ENCODE measurements at regions not wholly inside any gene's neighbourhood (a gene's known extent, or its start where the extent isn't known, plus 50 kb on each side); places are given as distances from the start of the nearest gene placed in this dataset.
A peak's percentile ranks its signal among the peaks of the same experiment; 100 is the strongest.

DNA sequence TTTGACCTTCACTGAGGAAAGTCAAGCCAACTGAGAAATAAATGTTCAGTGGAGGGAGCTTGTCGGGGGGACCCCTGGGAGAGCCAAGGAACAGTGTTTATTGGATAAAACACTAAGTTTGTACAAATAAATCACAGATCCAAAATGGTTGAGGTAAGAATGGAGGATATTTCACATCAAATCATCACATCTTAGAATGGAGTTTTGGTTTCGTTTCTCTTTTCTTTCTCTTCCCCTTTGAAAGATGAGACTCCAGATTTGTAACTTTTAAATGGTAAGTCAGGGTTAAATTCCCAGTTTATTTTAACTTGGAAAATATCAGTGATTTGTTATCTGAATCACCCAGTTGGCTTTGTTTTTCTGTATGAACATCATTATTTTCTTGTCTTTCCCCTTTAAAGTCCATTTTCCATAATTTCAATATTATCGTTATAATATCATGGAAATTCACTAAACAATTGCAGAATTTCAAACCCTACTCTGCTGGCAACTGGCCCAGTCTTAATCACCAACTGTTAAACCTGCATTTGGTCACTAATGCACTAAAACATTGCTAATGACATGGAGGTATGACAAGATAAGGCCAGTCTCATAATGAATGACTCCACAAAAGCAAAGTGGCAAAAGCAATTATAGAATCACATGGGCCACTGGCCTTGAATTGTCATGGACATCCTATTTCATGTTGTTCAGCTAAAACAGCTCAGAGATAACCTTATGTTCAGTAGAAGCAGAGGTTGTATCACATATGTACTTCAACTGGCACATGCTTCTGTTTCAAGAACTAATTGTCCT is 295.1 kb downstream of the SHOX2 start:
- no peak for DNase-seq

DNA sequence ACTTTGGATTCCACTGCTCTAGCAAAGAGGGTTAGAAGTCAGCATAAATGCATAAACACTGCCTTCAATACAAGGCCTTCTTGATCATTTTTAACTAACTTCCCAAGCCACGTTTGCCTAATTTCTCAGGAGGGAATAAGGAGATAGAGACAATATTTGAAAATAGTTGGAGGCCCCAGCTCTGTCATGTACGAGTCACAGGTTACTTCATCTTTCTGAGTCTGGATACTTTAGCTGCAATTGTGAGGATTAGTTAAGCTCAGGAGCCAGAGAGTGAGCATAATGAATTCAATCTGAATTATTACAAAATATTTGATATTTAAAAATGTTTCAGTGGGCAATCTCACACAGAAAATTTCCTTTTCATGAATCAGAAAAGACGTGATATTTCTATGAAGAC is 298.9 kb downstream of the SHOX2 start:
- no peak for DNase-seq

DNA sequence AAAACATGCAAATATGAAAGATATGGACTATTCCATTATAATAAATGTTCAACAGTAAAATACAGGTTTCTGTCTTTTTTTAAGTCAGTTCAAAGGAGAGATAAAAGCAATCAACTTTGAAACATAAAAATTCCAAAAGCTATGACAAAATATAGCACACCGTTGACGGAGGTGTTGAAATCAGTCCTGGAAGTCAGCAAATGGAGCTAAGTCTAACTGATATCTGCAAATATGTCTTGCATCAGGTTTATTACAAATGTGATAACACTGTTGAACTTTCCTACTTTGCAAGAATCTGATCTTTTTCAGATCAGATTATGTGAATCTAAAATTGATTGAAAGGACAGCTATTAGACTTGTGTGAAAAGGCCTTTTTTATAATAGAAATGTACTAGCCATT is 300.7 kb downstream of the SHOX2 start:
- no peak for DNase-seq

DNA sequence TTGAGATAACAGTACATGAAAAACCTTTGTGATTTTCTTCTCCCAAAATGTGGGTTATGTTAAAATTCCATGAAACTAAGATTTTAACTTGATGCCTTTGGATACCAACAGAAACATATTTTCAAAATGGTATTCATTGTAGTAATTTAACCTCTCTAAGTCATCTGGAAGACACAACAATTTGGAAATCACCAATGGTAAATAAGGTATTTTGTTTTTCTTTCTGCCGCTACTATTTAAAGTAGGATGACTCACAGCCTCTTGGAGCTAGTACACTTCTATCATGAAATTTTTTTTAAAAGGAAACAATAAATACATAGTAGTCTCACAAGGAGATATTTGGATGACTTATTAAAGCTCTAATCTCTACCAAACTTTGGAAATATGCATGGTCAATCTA is 291.6 kb upstream of the VEPH1 start:
- DNase-seq: no peak

DNA sequence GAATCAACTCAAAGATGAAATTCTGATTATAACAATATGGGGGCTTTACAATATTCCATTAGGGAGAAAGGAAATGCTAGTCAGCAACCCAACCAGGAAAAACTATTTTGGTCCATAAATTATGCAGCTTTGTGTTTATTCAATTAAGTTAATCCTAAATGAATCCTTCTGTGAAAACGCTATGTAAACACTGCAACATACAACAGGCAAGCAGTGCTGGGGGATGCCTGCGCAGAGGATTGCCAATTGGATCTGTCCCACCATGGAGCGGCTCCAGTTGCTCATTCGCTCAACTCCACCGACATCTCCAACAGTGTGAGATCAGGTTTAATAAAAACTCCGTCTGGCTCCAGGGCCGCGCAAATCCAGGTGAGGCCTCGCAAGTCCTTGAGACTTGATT is 290.5 kb upstream of the VEPH1 start:
- no peak for DNase-seq

DNA sequence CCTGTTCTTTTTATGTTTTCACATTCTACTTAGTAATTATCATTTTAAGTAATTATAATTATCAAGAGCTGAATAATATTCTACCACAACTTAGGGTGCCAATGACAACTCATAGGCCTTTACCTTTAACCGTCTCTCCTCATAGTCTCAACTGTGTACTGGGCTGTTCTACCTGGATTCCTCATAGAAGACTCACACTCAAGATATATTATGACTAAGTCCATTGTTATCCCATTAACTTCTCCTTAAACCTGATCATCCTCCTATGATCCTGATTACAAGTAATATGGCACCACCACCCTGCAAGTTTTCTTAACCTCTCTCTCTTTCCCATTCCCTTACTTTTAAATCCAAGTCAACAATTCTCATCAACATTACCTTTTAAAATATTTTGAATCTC is 285.9 kb upstream of the VEPH1 start:
- no peak for DNase-seq

DNA sequence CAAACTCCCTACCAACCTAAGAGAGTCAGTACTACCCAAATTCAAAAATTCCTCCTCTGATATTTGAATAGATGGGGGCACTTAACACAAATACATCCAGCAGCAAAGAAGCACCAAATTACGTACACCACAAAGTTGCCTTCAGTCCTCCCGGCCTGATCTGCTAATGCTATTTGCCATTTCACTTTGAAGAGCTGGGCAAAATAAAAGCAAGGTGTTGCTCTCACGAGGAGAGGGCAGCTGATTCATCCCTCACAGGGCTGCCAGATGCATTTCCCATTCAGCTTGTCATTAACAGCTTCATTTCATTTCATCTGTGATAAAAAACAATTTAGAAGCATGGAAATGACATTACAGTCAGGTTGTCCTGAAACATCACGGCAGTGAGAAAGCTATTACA is 283.4 kb upstream of the VEPH1 start:
- DNase-seq: no peak

DNA sequence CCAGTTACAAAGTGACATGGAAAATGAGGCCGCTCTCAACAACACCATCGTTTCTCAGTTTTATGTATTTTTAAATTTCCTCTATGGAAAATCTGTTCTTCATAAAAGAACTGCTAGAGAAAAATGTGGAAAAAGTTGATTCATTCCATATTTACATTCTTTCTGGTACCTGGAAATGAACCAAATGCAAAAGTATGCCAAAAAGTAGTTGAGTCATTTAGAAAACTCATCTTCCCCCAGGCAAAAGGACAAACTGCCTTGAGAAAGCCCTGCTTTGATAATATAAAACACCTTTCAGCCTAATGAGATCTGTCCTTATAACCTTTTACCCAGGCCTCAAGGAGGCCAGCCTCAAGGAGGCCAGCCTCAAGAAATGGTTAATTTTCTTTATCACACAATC is 283.0 kb upstream of the VEPH1 start:
- DNase-seq: peak in 1 of 58 donors; percentile 6

DNA sequence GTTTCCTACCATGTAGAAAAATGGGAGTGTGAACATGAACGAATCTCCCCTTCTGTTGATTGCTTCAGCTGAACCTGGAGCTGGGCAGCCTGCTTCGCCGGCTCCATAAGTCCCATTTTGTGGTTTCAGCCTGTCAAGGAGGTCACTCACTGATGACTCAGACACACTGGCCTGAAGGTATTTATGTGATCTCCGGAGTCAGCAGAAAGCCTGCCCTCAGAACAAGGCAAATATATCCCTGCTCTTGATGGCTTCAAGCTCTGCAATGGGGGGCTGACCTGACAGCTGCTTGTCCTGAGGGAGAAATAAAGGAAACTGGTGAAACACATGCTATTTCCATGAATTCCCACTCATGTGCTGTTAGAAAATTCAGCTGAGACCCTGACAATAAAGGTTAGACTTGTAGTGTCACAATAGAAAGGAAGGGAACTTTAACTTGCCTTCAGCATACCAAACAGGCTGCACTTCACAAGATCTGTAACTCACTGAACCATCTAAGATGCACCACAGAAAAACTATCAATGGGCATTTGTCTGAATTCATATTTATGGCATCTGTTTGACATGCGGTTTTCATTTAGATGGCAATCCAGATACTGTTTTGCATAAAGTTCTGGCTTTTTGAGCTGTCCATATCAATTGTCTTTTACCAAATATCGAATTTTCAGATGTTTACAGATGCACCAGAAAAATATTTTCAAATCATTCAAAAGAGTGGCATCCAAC is 282.0 kb upstream of the VEPH1 start:
- no peak for DNase-seq

DNA sequence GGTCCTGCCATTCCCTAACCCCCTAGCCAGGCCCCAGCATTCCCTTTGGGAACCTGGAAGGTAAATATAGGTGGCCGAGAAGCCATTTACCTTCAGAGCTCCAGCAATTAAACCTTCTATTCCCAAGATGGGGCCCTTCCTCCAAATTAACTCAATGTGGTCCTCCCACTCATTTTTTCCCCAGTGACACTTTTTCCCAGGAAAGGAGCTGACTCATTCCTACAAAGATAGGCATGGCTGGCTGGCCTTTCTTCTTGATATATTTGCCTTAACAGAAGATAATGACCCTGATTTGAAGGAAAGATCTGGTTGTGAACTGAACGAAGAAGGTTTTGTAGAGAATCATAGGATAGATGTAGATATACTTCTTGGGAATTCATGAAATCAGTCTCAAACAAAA is 279.0 kb upstream of the VEPH1 start:
- no peak for DNase-seq

DNA sequence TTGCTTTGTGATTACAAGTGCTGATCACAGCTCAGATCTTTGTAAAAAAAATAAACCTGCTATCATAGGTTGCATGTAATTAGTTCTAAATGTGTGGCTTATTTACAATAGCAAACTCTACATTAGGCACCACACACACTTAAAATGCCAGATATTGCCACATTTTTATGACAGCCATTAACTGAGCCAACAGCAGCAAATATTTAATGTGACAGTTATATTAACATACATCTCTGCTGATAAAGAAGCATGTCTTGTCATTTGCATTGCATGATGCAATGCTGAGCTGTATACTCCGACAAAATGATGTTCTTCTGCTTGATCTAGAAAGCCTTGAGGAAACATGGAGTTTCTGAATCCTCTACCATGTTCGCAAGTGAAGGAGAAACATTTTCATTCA is 273.6 kb upstream of the VEPH1 start:
- DNase-seq: no peak

DNA sequence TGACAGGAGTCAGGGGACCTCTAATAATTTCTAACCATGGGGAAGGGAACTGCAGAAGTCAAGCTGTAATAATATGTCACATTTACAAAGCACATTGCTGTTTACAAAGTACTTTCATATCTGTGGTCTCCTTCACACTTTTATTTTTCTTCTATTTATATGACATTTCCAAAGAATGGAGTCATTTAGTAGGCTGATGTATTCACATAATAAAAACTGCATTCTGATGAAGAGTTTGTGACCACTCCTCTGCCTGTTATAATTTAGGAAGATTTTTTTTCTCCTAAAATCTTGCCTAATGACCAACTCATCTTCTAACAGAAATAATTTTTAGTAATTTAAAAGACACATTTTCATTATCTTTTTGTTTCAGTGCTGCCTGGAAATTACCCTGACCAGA is 272.2 kb upstream of the VEPH1 start:
- no peak for DNase-seq

DNA sequence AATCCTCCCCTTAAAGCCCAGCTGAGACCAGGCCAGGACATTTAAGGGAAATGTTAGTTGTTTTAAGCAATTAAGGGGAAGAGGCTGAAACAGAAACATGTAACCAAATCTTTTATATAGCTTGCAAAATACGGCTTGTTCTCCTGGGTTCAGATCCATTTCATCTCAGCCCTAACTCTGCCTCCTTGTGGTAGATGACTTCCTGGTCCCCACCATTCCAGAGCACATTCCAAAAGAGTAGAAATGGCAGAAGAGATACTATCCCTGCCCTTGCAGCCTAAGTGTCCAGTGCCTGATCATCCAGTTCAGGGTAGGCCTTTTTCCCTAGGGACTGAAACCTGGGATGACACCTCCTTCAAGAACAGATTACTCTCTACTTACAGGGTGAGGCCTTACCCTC is 266.2 kb upstream of the VEPH1 start:
- DNase-seq: no peak

DNA sequence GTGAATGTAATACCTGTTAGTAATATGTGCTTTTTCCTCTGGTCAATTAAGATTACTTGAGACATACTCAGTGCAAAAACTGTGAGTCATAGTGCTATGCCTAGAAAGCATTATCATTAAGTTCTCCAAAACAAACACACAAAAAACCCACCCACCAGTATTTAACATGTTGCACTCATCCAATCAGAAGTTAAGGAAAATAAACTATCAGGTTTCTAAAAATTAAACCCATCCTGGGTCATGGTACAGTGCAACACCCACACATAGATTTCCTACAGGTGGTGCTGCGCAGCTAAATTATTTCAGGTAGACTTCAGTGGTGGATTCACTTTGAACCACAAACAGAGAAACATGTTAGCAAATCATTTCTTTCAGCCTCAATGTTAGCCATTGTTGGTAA is 264.4 kb upstream of the VEPH1 start:
- no peak for DNase-seq

DNA sequence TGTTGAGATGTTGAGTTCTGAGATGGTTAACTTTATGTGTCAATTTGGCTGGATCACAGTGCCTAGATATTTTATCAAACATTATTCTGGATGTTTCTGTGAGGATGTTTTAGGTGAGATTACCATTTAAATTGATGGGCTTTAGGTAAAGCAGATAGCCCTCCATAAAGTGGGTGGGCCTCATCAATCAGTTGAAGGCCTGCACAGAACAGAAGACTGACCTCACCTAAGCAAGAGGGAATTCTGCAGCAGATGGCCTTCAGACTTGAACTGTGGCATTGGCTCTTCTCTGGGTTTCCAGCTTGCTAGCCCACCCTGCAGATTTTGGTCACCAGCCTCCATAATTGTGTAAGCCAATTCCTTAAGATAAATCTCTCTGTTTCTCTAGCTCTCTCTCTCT is 260.4 kb upstream of the VEPH1 start:
- DNase-seq: no peak

DNA sequence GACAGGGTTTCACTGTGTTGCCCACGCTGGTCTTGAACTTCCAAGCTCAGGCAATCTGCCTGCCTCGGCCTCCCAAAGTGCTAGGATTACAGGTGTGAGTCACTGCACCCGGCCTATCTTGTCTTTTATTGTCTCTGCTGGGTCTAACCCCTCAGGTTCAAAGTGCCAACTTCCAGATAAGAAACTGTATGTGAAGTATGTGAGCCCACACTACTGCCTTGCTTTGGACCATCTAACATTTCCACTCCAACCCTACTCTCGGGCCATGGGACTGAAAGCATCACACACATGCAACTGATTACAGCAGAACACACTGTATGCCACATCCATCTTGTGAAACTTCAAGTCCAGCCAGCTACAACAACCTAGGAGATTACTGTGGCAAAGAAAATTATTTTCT is 256.1 kb upstream of the VEPH1 start:
- no peak for DNase-seq

DNA sequence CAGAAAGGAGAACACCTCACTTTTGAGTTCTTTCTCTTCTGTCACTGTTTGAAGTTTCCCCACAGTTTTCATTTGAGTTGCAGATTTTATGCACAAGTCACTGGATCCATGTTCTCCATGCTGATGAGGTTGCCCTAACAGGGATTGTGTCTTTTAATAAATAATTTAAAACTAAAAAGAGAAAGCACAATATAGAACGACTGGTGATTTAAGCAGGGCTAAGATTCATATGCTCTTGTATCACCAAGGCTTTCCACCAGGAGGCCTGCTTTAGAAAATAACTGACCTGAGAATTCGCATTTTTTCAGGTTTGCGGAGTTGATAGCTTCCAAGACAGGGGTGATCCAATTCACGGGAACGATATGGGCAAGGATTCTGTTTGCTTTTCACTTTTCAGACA is 252.0 kb upstream of the VEPH1 start:
- no peak for DNase-seq

DNA sequence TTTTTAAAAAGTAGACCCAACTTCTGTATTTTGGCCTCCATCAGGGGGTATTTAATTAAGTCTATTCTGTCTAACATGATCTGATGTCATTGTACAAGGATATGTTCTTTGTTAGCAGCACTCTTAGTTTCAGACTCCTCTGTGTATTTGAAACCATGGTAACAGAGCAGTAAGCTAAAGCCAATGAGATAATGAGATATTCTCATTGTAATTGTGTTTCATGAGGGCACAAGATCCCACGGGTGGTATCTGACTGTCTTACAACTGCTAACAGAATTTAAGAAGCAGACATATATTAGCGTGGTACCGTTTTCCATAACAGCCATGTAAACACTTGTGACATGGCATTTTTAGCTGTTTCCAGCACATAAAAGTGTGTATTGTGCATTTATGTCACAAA is 251.2 kb upstream of the VEPH1 start:
- no peak for DNase-seq

DNA sequence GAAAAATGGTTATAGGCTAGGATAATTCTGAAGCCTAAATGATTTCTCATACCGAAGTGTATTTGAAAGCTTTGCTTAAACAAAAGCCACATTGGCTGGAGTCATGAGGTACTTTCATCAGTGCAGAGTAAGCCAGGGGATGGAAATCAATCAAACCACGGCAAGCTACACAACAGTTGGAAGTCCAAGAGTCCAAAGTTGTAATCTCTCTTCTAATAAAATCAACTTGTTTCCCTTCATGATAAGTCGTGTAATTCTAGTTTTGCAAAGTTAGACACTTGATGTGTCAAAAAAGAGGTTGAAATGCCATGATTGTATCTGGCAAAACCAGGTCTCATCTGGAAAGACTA is 250.5 kb upstream of the VEPH1 start:
- DNase-seq: no peak

DNA sequence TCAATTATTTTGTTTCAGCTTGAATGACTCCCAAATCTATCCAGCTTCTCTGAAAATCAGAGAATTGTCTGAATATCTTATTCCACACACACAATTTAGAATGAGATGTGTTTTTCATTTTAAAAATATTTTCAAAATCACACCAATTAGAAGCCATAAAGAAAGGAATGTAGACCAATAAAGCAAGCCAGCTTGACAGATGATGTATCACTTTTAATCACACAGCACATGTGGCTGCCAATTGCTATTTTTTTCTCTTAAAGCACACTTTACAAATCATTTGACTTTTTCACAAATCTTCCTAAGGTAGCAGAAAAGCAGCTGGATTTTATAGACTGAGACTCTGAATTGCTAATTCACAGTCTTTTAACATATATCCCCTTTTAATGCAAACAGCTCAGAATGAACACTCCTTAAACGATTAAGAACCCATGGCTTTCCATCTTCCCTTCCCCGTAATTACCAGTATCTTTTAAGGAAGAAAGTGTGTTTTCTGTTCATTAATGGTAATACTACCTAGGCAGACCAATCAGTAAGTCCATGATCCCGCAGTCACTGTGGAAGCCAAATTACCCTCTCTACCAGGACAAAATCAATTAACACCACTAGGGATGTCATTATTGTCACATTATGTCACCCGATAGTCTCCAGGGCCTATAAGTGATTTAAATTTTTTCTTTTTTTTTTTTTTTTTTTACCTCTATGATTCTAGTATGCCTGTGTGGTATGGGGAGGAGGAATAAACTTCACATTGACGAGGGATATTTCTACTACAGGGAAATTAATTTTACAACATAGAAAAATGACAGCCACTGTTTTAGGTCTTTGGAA is 250.0 kb upstream of the VEPH1 start:
- no peak for DNase-seq

DNA sequence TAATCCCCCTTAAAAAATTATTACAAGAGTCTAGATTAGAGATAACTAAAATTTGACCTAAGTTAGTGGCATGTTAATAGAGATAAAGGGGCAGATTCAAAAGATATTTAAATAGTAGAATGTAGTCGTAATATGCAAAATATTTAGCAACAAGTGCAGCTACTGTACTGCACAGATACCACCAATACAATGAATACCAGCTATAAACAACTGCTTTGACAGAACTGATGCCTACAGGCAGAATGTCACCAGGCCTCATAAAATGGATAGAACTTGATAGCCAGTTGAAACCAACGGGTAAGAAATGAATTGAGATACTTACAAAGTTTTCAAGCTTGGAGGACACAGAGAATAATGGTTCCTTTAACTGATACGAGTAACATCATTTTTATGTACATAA is 249.3 kb upstream of the VEPH1 start:
- DNase-seq: no peak

DNA sequence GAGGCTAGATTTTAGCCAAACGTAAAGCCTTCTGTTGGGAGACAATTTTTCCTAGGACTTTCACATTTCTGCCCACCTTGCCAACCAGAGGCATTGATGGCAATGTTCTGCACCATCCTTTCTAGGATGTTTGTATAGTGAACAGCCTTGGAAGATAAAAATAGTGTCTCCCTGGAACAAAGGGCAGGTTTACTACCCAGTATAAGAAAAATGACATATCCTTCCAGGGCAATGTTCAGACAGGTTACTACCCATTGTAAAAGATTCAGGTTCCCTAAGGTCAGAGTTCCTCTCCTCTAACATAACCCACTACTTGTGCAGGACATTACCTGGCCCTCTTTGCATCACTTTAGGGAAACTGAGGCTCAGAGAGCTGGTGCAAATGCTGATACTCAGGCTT is 248.2 kb upstream of the VEPH1 start:
- DNase-seq: no peak

DNA sequence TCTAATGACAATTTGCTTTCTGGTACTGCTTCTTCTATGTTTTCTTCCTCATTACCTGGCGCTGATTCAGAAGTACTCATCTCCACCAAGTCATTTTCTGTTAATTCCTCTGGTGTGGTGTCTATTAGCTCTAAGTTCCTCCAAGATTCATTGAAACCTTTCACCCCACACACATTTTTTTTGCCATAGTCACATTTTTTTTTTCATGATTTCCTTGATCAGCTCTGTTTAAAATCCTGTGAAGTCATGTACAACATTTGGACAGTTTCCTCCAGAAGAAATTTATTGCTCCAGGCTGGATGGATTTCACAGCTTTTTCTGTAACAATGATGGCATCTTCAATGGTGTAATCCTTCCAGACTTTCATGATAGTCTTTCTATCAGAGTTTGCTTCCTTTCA is 243.2 kb upstream of the VEPH1 start:
- no peak for DNase-seq

Measured in anterior cingulate cortex (tissue), 58 donors.